Prostate gland (tissue), 2 donors: ENCODE measurements at regions not wholly inside any gene's neighbourhood (a gene's known extent, or its start where the extent isn't known, plus 50 kb on each side); places are given as distances from the start of the nearest gene placed in this dataset.

ENCODE experiments used
- POLR2AphosphoS5 ChIP-seq: sonication (generic); formaldehyde crosslinking; IDR thresholded peaks from one replicate; pipeline ENCODE4 v1.6.1; 2017; ENCODE audit warnings: antibody characterized with exemption
- TF ChIP-seq, protein P1 (sequence below), 4 experiments: fragments of 200-600 bp in 2 of 4; fragments of 450-650 bp in 2 of 4; sonication (generic) in 2 of 4; IDR thresholded peaks; 1 replicate in 3 of 4; 2 replicates in 1 of 4; pipeline ENCODE4 v1.5.1; 2016 to 2019; ENCODE audit warnings: antibody characterized with exemption in 4 of 4, mild to moderate bottlenecking in 2 of 4, moderate library complexity in 2 of 4

DNA sequence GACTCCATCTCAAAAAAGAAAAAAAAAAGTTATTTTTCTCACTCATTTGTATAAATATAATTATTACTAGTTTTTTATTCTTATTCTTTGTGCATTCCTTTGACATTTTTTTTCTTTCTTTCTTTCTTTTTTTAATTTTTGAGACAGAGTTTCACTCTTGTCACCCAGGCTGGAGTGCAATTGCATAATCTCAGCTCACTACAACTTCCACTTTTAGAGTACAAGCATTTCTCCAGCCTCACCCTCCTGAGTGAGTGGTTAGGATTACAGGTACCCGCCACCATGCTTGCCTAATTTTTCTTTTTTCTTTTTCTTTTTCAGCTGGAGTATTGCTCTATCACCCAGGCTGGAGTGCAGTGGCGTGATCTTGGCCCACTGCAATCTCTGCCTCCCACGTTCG is 51.4 kb upstream of the JARID2 start:
- TF ChIP-seq, protein P1, sequence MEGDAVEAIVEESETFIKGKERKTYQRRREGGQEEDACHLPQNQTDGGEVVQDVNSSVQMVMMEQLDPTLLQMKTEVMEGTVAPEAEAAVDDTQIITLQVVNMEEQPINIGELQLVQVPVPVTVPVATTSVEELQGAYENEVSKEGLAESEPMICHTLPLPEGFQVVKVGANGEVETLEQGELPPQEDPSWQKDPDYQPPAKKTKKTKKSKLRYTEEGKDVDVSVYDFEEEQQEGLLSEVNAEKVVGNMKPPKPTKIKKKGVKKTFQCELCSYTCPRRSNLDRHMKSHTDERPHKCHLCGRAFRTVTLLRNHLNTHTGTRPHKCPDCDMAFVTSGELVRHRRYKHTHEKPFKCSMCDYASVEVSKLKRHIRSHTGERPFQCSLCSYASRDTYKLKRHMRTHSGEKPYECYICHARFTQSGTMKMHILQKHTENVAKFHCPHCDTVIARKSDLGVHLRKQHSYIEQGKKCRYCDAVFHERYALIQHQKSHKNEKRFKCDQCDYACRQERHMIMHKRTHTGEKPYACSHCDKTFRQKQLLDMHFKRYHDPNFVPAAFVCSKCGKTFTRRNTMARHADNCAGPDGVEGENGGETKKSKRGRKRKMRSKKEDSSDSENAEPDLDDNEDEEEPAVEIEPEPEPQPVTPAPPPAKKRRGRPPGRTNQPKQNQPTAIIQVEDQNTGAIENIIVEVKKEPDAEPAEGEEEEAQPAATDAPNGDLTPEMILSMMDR (IDR thresholded peaks at IDR 0.05): no peak
- TF ChIP-seq POLR2AphosphoS5: no peak
